HCT116 (cell line): ENCODE measurements at regions not wholly inside any gene's neighbourhood (a gene's known extent, or its start where the extent isn't known, plus 50 kb on each side); places are given as distances from the start of the nearest gene placed in this dataset.

Experiments
- ATAC-seq: fragments of 200-7000 bp; cut with Tn5 transposase; 2 replicates; pipeline ENCODE4 v1.9.1; 2020; ENCODE audit warnings: mild to moderate bottlenecking, moderate library complexity
- BruUV-seq: library from RNA; stranded (reverse); fragments of 400-500 nt; replicated peaks from 2 replicates; lab custom pipeline; 2021; lab: Mats Ljungman, UMichigan
- CTCF ChIA-PET: fragments of 300-600 bp; sonication (Branson Sonifier 250); formaldehyde crosslinking; loops from one replicate; lab custom pipeline; 2021; ENCODE audit warnings: antibody characterized with exemption; lab: Charles Lee
- POLR2A ChIA-PET: fragments of 300-600, 350-600 bp; sonication (Branson Sonifier 250); formaldehyde crosslinking; loops from one replicate; lab custom pipeline; 2021; ENCODE audit warnings: antibody characterized with exemption; lab: Charles Lee
- RAD21 ChIA-PET, 2 experiments: fragments of 300-600 bp; sonication (Branson Sonifier 250); formaldehyde crosslinking; loops; one replicate each; lab custom pipeline; 2023; ENCODE audit warnings: low total read pairs in 2 of 2; ENCODE audit not compliant: uncharacterized antibody in 2 of 2, unreplicated experiment in 2 of 2, low non-redundant PET in 1 of 2; lab: Charles Lee
- DNase-seq: peaks from one replicate; pipeline ENCODE4 v3.0.0-alpha.2; 2010; ENCODE audit warnings: low read depth, low spot score
- H2AFZ ChIP-seq: fragments of 200-600 bp; shearing (Covaris generic), sonication (generic); 2 replicates; pipeline ENCODE4 v1.6.1; 2017; ENCODE audit warnings: low read depth, mixed run types, mixed read lengths, antibody characterized with exemption, low read length; ENCODE audit not compliant: poor library complexity, severe bottlenecking
- H3K27ac ChIP-seq: 2 replicates; pipeline ENCODE4 v1.5.1; 2012; ENCODE audit warnings: low read depth, low read length
- H3K27me3 ChIP-seq: fragments of 200-600 bp; sonication (generic); 2 replicates; pipeline ENCODE4 v1.6.1; 2016; ENCODE audit warnings: mixed run types, low read length, mixed read lengths; ENCODE audit not compliant: insufficient read depth
- H3K36me3 ChIP-seq, 2 experiments: fragments of 200-500 bp in 1 of 2; fragments of 200-600 bp in 1 of 2; sonication (Bioruptor generic) in 1 of 2; sonication (generic) in 1 of 2; 2 replicates each; pipeline versions ENCODE4 v1.5.1 to v1.6.1; 2014 to 2016; ENCODE audit warnings: low read length in 2 of 2, inconsistent platforms in 1 of 2, mixed read lengths in 1 of 2, mixed run types in 1 of 2; ENCODE audit not compliant: insufficient read depth in 2 of 2, control insufficient read depth in 1 of 2
- H3K4me1 ChIP-seq, 2 experiments: fragments of 200-600 bp in 1 of 2; sonication (generic) in 1 of 2; 2 replicates each; pipeline versions ENCODE4 v1.5.1 to v1.6.1; 2012 to 2017; ENCODE audit warnings: low read length in 2 of 2, inconsistent platforms in 1 of 2, mild to moderate bottlenecking in 1 of 2, mixed read lengths in 1 of 2, mixed run types in 1 of 2, moderate library complexity in 1 of 2; ENCODE audit not compliant: insufficient read depth in 2 of 2, control insufficient read depth in 1 of 2
- H3K4me2 ChIP-seq: fragments of 200-600 bp; sonication (generic); 2 replicates; pipeline ENCODE4 v1.6.1; 2017; ENCODE audit warnings: mixed run types, low read length, mixed read lengths
- H3K4me3 ChIP-seq, 2 experiments: fragments of 200-600 bp in 1 of 2; sonication (generic) in 1 of 2; replicated peaks in 1 of 2; 2 replicates each; pipeline ENCODE4 v1.5.1; 2011 to 2016; ENCODE audit warnings: low read length in 2 of 2, control low read depth in 1 of 2, low read depth in 1 of 2, mild to moderate bottlenecking in 1 of 2, mixed read lengths in 1 of 2, mixed run types in 1 of 2
- H3K79me2 ChIP-seq: fragments of 200-600 bp; sonication (generic); 2 replicates; pipeline ENCODE4 v1.6.1; 2017; ENCODE audit warnings: mild to moderate bottlenecking, mixed run types, low read length, moderate library complexity, mixed read lengths; ENCODE audit not compliant: insufficient read depth
- H3K9ac ChIP-seq: fragments of 200-600 bp; sonication (generic); 2 replicates; pipeline ENCODE4 v1.6.1; 2016; ENCODE audit warnings: low read length, mixed read lengths
- H3K9me2 ChIP-seq: fragments of 200-600 bp; sonication (generic), shearing (Covaris generic); 2 replicates; pipeline ENCODE4 v1.6.1; 2017; ENCODE audit warnings: mixed run types, mild to moderate bottlenecking, moderate library complexity; ENCODE audit not compliant: insufficient read depth
- H3K9me3 ChIP-seq, 2 experiments: fragments of 200-500 bp in 1 of 2; fragments of 200-600 bp in 1 of 2; sonication (Bioruptor generic) in 1 of 2; sonication (generic) in 1 of 2; 2 replicates each; pipeline ENCODE4 v1.6.1; 2014 to 2017; ENCODE audit warnings: low read length in 2 of 2, mixed read lengths in 2 of 2, inconsistent platforms in 1 of 2, low read depth in 1 of 2, mild to moderate bottlenecking in 1 of 2, mixed run types in 1 of 2, moderate library complexity in 1 of 2; ENCODE audit not compliant: control insufficient read depth in 1 of 2, insufficient read depth in 1 of 2
- H4K20me1 ChIP-seq: fragments of 200-600 bp; sonication (generic), shearing (Covaris generic); 2 replicates; pipeline ENCODE4 v1.6.1; 2017; ENCODE audit warnings: mixed run types, mild to moderate bottlenecking, moderate library complexity; ENCODE audit not compliant: insufficient read depth
- CBX3 ChIP-seq: IDR thresholded peaks from 2 replicates; pipeline ENCODE4 v1.6.1; 2012; ENCODE audit warnings: low read depth
- CEBPB ChIP-seq: IDR thresholded peaks from 2 replicates; pipeline ENCODE4 v1.6.1; 2012; ENCODE audit warnings: low read depth
- EGR1 ChIP-seq: IDR thresholded peaks from 2 replicates; pipeline ENCODE4 v1.6.1; 2012; ENCODE audit warnings: low read depth
- ELF1 ChIP-seq: IDR thresholded peaks from 2 replicates; pipeline ENCODE4 v1.6.1; 2012; ENCODE audit warnings: low read depth, borderline replicate concordance
- EZH2 ChIP-seq: fragments of 200-600 bp; sonication (generic); IDR thresholded peaks from 2 replicates; pipeline ENCODE4 v1.6.1; 2017; ENCODE audit warnings: antibody characterized with exemption, mixed run types
- EZH2phosphoT487 ChIP-seq: fragments of 200-600 bp; IDR thresholded peaks from 2 replicates; pipeline ENCODE4 v1.6.1; 2018; ENCODE audit warnings: antibody characterized with exemption, borderline replicate concordance
- JUND ChIP-seq: IDR thresholded peaks from 2 replicates; pipeline ENCODE4 v1.6.1; 2012
- POLR2A ChIP-seq: IDR thresholded peaks from 2 replicates; pipeline ENCODE4 v1.7.0; 2011; ENCODE audit warnings: borderline replicate concordance; ENCODE audit not compliant: insufficient read depth, insufficient read length; ENCODE audit errors: extremely low read depth
- POLR2AphosphoS5 ChIP-seq: IDR thresholded peaks from 2 replicates; pipeline ENCODE4 v1.6.1; 2011; ENCODE audit warnings: mild to moderate bottlenecking, low read depth, low read length, moderate library complexity
- SIN3A ChIP-seq: IDR thresholded peaks from 2 replicates; pipeline ENCODE4 v1.6.1; 2012; ENCODE audit warnings: low read depth
- SRF ChIP-seq: IDR thresholded peaks from 2 replicates; pipeline ENCODE4 v1.6.1; 2012; ENCODE audit warnings: low read depth
- TCF7L2 ChIP-seq: IDR thresholded peaks from 2 replicates; pipeline ENCODE4 v1.7.0; 2011; ENCODE audit warnings: borderline replicate concordance, inconsistent platforms; ENCODE audit not compliant: insufficient read depth, insufficient read length; ENCODE audit errors: extremely low read depth
- YY1 ChIP-seq: IDR thresholded peaks from 2 replicates; pipeline ENCODE4 v1.6.1; 2011; ENCODE audit warnings: low read length, low read depth, moderate library complexity, mild to moderate bottlenecking; ENCODE audit not compliant: insufficient replicate concordance; ENCODE audit errors: extremely low read depth
- ZBTB33 ChIP-seq: IDR thresholded peaks from 2 replicates; pipeline ENCODE4 v1.6.1; 2011; ENCODE audit warnings: mild to moderate bottlenecking, low read length, moderate library complexity; ENCODE audit not compliant: insufficient replicate concordance; ENCODE audit errors: extremely low read depth
- intact Hi-C: fragments of 100-400 bp; cut with micrococcal nuclease; formaldehyde crosslinking; loops from 2 replicates; pipeline ENCODE4 v1.10.0; 2022
- TF ChIP-seq, protein P1 (sequence below): IDR thresholded peaks from 2 replicates; pipeline ENCODE4 v1.6.1; 2012; ENCODE audit warnings: low read depth
- TF ChIP-seq, protein P2 (sequence below), 3 experiments: fragments of 200-600 bp in 1 of 3; sonication (generic) in 1 of 3; IDR thresholded peaks in 2 of 3; conservative IDR thresholded peaks in 1 of 3; 2 replicates each; pipeline ENCODE4 v1.5.1; 2012 to 2017; ENCODE audit warnings: low read depth in 2 of 3, low read length in 2 of 3, antibody characterized with exemption in 1 of 3, borderline replicate concordance in 1 of 3, control low read depth in 1 of 3, mild to moderate bottlenecking in 1 of 3, mixed read lengths in 1 of 3, mixed run types in 1 of 3, moderate library complexity in 1 of 3; ENCODE audit not compliant: insufficient read depth in 1 of 3
- TF ChIP-seq, protein P3 (sequence below): IDR thresholded peaks from 2 replicates; pipeline ENCODE4 v1.6.1; 2012
- TF ChIP-seq, protein P4 (sequence below): IDR thresholded peaks from 2 replicates; pipeline ENCODE4 v1.6.1; 2012

DNA sequence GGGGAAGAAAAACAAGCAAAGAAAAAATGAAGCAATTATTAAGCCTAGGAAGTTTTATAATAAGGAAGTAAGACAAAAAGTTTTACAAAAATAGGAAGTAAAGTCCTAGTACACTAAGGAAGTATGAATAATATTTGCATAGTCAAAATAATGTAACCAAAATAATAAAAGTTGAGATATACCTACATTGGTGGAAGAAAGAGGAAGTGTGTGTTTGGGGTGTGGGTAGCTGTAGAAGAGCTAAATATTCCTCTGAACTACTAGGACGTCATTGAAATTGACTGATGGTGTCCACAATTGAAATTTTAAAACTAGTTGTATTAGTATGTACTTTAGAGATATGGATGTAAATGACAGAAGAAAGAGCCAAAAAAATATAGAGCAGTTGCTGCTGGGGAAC, 228.4 kb upstream of the OTX2 start:
- Histone ChIP-seq H3K9ac (no peak overlapping the region), H4K20me1 (no peaks in the 10 kb centered on the region), H3K79me2 (no peaks in the 10 kb centered on the region), H3K4me1 (no peaks in the 10 kb centered on the region), H2AFZ (no peak overlapping the region), H3K9me2 (no peaks in the 10 kb centered on the region), H3K4me2 (no peak overlapping the region), H3K36me3 (no peaks in the 10 kb centered on the region), H3K4me3 (no peak overlapping the region), H3K27ac (no peak overlapping the region), H3K27me3 (peaks cover 24% of the 10 kb centered on the region), H3K9me3 (no peaks in the 10 kb centered on the region)
- intact Hi-C loops, result no loop called here
- no TSS peak for BruUV-seq
- POLR2A ChIA-PET, result no interaction called here
- ATAC-seq (no peak), DNase-seq (no peak)
- CTCF ChIA-PET, result no interaction called here
- TF ChIP-seq, protein P1, sequence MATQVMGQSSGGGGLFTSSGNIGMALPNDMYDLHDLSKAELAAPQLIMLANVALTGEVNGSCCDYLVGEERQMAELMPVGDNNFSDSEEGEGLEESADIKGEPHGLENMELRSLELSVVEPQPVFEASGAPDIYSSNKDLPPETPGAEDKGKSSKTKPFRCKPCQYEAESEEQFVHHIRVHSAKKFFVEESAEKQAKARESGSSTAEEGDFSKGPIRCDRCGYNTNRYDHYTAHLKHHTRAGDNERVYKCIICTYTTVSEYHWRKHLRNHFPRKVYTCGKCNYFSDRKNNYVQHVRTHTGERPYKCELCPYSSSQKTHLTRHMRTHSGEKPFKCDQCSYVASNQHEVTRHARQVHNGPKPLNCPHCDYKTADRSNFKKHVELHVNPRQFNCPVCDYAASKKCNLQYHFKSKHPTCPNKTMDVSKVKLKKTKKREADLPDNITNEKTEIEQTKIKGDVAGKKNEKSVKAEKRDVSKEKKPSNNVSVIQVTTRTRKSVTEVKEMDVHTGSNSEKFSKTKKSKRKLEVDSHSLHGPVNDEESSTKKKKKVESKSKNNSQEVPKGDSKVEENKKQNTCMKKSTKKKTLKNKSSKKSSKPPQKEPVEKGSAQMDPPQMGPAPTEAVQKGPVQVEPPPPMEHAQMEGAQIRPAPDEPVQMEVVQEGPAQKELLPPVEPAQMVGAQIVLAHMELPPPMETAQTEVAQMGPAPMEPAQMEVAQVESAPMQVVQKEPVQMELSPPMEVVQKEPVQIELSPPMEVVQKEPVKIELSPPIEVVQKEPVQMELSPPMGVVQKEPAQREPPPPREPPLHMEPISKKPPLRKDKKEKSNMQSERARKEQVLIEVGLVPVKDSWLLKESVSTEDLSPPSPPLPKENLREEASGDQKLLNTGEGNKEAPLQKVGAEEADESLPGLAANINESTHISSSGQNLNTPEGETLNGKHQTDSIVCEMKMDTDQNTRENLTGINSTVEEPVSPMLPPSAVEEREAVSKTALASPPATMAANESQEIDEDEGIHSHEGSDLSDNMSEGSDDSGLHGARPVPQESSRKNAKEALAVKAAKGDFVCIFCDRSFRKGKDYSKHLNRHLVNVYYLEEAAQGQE, result no peak
- TF ChIP-seq TCF7L2 (no peak), SRF (no peak), JUND (no peak), POLR2A (no peak), YY1 (no peak), EZH2 (no peak), ELF1 (no peak), CEBPB (no peak), ZBTB33 (no peak), EGR1 (no peak), EZH2phosphoT487 (no peak), CBX3 (no peak), SIN3A (no peak), POLR2AphosphoS5 (no peak)
- TF ChIP-seq, protein P2, sequence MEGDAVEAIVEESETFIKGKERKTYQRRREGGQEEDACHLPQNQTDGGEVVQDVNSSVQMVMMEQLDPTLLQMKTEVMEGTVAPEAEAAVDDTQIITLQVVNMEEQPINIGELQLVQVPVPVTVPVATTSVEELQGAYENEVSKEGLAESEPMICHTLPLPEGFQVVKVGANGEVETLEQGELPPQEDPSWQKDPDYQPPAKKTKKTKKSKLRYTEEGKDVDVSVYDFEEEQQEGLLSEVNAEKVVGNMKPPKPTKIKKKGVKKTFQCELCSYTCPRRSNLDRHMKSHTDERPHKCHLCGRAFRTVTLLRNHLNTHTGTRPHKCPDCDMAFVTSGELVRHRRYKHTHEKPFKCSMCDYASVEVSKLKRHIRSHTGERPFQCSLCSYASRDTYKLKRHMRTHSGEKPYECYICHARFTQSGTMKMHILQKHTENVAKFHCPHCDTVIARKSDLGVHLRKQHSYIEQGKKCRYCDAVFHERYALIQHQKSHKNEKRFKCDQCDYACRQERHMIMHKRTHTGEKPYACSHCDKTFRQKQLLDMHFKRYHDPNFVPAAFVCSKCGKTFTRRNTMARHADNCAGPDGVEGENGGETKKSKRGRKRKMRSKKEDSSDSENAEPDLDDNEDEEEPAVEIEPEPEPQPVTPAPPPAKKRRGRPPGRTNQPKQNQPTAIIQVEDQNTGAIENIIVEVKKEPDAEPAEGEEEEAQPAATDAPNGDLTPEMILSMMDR (IDR thresholded peaks at IDR 0.05 in 2 of 3, conservative IDR thresholded peaks at IDR 0.05 in 1 of 3; ENCODE audit: borderline replicate concordance in 1 of 3, insufficient read depth in 1 of 3, low read depth in 2 of 3, low read length in 2 of 3), result no peak
- TF ChIP-seq, protein P3, sequence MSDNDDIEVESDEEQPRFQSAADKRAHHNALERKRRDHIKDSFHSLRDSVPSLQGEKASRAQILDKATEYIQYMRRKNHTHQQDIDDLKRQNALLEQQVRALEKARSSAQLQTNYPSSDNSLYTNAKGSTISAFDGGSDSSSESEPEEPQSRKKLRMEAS, result no peak
- TF ChIP-seq, protein P4, sequence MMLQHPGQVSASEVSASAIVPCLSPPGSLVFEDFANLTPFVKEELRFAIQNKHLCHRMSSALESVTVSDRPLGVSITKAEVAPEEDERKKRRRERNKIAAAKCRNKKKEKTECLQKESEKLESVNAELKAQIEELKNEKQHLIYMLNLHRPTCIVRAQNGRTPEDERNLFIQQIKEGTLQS, result no peak
- RAD21 ChIA-PET, result no interaction called here
